ENCODE measurements at regions not wholly inside any gene's neighbourhood (a gene's known extent, or its start where the extent isn't known, plus 50 kb on each side); places are given as distances from the start of the nearest gene placed in this dataset.

DNA sequence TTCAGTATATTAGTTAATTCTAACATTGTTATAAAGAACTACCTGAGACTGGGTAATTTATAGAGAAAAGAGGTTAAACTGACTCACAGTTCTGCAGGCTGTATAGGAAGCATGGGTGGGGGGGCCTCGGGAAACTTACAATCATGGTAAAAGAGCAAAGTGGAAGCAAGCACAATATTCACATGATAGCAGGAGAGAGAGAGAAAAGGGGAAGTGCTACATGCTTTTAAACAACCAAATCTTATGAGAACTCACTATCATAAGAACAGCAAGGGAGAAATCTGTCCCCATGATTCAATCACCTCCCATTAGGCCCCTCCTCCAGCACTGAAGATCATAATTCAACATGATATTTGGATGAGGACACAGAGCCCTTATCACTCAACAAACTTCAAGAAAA, 324.9 kb downstream of the ZNF608 start:
- no peak for DNase-seq (ENCODE audit: low read depth)

DNA sequence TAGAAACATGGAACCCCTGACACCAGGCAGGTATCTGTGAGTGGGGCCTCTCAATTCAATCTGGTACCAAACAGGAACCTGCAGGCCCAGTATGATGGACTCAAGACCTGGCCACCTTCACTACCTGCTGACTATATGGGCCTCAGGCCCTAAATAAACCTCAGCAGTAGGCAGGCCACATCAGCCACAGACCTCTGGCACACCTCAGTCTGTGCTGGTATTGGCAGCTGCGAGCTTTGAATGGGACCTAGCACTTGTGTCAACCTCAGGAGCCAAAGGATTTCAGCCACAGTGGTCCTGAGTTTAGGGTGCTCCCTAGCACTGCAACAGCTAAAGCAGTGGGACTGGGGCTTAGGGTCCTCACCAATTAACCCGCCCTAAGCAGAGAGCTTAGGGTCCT, 325.5 kb downstream of the ZNF608 start:
- DNase-seq (ENCODE audit: low read depth), result no peak

DNA sequence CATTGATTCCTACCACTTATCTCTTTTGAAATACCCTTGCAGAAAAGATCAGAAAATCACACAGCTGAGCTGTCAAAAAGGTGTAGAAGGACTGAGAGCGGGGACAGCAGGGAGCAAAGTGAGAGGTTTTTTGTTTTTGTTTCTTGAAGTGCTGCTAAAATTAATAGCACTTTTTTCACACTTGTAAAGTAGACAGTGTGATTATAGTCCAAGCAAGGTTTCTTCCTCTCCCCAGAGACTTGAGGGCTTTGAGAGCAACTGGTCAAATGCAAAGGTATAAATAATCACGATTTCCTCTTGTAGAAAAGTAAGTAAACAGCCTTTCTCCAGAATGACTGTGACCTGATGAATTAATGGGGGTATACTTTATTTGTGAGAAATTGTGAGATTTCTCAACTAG, 326.9 kb downstream of the ZNF608 start:
- DNase-seq (ENCODE audit: low read depth), result no peak

DNA sequence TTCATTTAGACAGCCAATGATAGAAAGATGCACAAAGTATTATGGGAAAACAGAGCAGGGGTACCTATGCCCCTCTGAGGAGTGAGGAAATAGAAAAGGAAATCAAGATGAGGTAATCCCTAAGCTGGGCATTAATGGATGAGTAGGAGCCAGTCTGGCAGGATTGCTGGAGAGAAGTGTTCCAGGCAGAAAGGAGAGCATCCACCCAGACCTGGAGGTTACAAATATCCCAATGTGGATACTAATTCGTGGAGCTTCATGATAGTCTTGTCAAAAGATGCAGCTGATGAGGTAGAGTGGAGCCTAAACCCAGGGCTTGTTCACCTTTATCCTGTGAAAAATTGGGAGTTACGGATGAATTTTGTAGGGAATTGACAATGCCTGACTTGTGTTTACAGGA, 328.0 kb downstream of the ZNF608 start:
- DNase-seq (ENCODE audit: low read depth), result no peak

DNA sequence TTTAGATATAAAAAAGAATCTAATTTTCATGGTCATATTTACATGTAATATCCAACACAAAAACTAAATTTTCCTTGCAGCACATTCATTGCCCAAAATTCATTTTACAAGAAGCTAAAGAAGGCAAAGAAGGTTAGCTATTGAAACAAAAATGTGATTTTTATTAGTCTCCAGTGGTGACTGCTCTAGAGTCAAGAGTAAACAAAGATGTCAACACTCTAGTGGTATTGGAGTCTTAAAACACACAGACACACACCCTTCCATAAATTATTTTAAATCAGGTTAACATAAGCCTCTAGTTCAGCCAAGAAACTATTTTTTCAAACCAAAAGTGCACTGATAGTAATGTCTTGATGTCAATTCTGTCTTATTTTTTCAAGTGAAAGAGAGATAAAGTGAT, 329.2 kb downstream of the ZNF608 start:
- DNase-seq (ENCODE audit: low read depth), result no peak

DNA sequence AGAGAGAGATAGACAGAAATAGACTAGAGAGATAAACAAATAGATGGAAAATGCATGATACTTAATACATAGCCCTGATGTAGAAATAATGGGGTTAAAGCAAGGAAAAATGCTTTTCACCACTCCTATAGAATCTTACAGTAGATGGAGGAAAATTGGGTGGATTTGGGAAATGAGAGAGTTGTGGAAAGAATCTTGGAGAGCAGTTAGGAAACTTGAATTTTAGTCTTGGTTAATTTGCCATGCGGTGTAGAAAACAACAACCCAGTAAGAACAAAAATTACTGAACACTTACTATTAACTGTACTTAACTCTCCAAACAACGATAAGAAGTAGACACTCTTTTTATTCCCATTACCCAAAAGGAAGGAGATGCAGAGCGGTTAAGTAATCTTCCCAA, 329.8 kb downstream of the ZNF608 start:
- DNase-seq (ENCODE audit: low read depth), result no peak

DNA sequence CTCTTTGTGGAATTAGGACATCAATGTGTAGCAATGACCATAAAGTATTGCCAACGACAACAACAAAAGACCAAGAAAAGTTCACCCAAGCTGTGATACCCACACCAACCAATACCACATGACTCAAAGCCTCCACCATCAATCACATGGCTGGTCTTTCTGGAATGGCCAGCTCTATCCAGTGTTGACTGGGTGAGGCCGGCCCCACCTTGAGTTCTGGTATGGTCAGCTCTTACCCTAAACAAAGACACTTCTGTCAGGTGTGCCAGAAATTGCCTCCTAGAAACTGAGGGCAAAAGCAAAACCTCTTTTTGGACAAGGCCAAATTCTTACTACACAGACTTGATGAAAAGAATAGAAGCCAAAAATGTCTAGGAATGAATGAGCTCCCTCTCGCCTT, 331.5 kb downstream of the ZNF608 start:
- DNase-seq (ENCODE audit: low read depth), result no peak

DNA sequence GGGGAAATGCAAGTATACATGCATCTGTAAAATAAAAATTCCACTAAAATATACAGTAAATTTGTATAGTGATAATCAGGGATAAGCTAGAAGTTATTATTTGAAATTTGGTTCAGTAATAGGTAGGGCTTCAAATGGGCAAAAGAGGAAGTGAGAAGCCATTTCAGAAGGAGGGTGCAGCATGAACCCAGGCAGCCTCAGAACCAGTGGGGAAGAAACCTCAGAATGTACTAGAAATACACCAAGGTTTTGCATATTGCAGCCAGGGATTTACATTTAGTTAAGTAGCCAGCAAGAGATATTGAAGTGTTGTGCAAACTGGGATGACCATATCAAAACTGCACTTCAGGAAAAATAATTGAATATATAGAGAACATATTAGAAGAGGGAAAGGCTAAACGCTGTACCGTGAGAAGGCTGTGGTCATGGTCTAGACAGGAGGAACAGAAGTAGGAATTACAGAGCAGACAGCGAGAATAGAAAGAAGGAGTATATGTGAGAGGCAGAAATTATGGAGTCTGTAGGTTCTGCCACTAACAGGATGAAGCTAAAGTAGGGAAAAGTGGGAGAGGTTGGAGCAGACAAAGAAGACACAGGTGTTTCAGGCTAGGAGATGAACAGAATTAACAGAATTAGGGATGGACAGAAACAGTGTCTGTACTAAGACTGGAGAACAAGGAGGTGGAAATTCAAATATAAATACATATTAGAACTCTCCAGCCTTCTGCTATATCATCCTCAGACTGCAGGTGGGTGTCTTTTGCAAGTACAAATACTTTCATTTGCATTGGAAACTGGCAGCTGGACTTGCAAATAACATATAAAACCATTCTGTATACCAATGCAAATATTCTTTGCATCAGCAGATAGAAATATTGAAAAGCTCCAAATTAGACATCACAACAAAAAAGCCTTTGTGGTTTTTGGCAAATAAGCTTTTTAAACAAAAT, 335.6 kb downstream of the ZNF608 start:
- DNase-seq (ENCODE audit: low read depth), result no peak

DNA sequence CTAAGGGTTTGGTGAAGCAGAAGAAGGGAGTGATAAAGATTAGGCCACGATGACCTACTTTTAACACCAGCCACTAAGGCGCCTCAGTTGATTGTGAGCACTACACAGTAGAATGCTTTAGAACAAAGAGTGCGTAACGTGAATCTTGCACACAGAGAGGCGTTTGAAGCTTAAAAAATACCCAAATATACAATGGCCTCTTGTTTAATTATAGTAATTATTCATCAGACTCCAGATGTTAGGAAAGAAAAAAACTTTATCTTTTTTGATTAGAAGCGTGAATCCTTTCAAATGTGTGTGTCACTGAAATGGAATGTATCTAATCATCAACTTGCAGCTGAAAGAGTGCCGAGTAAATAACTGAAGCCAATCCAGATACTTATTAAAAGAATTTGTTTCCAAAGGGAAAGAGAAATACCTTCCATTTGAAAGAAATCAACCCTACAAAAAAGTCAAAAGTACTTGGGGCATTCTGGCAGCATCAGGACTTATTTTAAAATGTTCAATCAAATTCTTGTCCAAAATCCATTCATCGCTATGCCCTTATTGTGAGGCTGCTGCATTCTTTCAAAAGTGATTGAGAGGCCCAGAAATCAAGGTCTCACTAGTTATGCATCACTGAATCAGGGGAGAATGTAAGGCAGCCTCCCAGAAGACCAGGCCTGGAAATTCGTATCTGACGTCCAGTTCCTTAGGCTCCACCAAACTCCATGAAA, 337.5 kb downstream of the ZNF608 start:
- DNase-seq (ENCODE audit: low read depth), result peak; percentile 60

DNA sequence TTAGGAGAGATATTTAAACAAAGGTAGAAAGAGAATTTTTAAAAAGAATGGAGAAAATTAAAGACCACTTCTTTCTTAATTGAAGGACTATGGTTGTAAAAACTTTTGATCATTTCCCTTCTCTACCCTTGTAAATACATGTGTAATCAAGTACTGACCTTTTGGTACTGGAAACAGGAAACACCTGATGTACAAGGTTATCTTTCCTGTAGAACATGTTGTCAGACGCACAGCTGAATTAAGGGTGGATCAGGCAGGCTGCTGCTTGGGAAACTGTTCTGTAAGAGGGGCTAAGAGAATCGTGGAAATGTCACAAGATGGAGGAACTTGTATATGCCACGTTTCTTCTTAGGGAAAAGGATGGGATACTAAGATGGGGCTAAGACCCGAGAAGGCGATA, 341.6 kb downstream of the ZNF608 start:
- no peak for DNase-seq (ENCODE audit: low read depth)

DNA sequence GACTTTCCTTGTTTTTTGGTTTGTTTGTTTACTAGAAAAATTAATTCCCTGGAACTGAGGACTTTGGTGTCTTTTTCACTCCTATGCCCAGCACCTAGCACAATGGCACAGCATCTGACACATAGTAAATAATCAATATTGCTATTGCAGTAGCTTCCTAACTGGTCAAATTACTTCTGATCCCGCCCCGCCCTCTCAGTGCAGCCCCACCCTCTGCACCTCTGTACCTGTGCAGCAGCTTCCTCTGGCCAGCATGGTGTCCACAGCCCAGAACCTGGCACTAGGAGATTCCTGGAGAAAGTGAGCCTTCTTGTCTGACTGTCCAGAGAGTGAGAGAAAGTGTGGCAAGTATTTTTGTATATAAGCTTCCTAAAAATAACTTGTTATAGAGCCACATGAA, 343.2 kb downstream of the ZNF608 start:
- DNase-seq (ENCODE audit: low read depth), result no peak

DNA sequence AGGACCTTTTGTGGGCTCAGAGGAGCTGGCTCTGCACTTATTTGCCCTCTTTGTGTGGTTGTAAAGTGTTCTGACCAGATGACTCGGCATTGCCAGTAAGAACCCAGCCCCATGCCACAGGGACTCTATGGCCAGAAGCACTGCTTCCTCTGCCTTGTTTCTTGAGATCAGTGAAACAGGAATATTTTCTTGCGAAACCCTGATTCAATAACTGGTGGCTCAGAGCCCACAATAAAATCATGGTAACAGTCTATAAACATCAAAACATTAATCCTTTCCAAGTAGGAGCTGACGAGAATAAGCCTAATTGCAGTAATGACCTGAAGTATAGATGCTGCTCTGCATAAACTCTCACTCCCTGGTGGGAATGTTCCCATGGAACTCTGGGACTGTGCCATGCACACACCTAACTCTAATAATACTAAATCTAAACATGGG, 344.3 kb downstream of the ZNF608 start:
- no peak for DNase-seq (ENCODE audit: low read depth)

DNA sequence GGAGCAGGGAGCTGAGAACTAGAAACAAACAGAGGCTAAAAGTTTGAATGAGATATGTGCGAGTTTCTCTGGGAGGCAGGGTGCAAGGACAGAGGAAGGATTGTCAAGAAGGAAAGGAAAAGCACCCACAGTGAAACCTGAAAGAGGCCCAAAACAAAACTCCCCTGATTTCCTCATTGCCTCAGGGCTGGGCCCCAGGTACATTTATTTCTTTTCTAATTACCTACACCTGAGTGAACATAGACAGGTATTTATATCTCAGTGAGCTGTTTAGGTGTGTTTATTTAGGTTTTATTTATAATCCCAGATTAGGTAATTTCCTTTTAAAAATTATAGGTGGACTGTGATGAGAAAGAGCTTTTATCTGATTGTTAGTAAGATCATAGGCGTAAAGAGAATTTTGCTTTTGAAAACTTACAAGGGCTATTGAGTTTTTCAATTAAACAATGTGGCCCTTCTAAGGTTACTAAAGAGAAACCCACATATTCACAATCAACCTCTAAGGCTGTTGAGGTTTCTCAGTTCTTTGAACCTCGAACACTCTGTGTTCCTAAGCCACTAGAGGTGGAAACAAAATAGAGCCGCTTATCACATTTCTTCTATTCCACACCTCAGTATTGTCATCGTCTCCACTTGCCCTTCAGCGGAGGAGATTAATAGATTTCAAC, 344.8 kb downstream of the ZNF608 start:
- no peak for DNase-seq (ENCODE audit: low read depth)

DNA sequence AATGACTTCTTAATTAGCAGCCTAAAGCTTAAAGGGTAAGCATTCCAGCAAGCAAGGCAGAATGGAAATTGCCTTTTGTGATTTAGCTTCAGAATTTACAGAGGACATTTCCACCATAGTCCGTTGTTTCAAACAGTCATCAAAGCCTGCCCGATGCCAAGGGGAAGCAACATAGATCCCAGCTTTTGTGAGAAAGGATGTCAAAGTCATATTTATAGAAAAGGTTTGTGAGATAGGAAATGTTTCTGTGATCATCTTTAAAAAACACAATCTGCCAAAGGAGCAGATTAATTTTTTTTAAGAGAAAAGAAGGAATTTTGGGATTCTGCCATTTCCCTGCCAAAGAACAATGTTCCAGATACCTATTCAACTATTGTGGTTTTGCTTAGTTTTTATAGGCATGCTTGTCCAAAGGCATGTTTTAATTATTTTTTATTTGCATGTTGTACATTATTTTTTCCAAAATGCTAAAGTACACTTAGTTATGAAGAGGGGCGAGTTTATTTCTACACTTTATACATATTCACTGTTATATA, 346.9 kb downstream of the ZNF608 start:
- DNase-seq (ENCODE audit: low read depth), result no peak

DNA sequence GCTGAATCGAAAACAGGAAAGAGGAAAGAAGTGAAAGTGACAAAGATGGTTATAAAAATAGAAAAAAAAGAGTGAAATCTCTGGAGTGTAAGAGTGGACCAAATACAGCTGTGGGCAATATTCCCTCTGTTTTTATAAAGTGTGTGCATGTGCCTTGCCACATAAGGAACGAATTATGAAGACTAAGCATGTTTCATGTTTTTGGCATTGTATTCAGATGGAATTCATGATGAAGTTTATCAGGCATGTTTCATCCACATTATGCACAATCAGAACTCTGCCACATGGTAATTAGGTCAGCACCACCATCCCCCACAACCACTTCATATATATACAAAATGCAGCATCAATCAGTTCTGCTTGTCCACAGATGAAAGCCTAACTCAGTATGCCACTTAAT, 348.0 kb downstream of the ZNF608 start:
- DNase-seq (ENCODE audit: low read depth), result peak; percentile 32

DNA sequence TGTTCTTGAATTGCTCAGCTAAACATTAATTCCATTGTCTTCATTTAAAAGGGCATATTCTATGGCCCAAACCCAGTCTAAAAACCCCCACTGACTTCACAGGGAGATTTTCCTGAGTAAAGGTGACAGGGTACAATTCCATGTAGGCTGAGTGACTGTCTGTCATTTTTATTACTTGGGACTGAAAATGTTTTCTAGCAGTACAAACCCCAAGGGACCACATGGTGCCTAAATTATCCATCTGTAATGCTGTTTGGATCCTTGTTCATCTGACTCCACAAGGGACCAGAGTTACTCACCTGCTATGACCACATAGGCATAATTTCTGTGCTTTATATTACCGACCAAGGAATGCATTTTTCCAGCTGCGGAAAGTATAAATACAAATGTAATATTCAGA, 349.1 kb downstream of the ZNF608 start:
- DNase-seq (ENCODE audit: low read depth), result no peak

DNA sequence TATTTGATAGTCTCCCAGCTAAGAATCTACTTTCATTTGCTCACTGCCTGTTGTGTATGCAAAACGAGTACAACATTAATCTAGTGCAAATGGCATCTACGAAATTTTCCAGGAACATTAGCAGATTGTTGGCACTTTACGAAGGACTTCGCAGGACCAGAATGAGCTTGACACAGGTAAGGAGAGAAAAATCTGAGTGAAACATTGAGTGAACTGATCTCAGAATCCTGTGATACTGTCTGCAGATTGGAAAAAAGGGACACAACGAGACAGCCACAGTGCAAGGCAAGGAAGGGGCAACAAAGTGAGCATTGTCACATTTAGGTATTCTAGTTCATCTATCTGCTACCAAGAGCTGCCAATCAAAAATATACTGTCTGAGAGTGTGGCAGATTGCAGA, 350.5 kb downstream of the ZNF608 start:
- no peak for DNase-seq (ENCODE audit: low read depth)

DNA sequence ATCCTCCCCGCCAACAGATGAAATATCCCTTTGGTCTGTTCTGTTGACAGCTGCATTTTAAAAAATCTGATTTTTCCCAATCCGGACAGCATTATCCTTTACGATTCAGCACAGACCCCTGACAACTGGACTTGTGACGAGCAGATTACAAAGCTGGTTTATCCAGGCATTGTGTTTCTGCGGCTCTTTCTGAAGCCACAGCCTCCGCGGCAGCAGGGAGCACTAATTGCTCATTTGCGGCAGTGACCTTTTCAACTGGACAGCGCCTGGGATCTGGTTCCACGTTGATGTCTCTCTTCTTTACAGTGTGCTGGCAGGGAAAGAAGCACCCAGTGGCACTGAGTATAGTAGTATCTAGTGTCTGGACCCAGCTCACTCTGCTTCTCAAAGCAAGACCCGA, 351.2 kb downstream of the ZNF608 start:
- peak; percentile 54 for DNase-seq (ENCODE audit: low read depth)

DNA sequence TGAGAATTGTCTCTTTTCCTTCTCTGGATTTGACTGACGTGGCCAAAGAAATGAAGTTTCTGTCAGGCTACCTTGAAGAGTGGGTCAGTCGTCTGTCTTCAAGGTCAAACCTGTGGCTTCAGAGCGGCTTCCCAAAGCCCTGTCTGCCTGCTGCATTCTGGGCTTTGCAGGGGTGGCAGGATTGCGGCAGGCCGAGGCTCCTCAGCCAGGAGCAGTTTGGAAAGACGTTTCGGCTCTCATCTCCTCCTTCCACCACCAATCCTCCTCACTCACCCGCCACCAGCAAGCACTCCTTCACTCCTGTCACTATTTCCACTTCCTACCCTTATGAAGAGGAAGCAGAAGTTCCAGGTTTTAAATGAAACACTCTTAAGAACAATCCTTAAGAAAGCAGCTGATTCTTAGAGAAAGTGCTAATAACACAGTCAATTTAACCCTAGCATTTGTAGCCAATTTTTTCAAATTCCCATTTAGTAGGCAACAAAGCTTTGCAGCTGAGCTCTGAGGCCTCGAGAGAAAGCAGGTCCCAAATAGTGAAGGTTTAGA, 351.7 kb downstream of the ZNF608 start:
- DNase-seq (ENCODE audit: low read depth), result no peak

DNA sequence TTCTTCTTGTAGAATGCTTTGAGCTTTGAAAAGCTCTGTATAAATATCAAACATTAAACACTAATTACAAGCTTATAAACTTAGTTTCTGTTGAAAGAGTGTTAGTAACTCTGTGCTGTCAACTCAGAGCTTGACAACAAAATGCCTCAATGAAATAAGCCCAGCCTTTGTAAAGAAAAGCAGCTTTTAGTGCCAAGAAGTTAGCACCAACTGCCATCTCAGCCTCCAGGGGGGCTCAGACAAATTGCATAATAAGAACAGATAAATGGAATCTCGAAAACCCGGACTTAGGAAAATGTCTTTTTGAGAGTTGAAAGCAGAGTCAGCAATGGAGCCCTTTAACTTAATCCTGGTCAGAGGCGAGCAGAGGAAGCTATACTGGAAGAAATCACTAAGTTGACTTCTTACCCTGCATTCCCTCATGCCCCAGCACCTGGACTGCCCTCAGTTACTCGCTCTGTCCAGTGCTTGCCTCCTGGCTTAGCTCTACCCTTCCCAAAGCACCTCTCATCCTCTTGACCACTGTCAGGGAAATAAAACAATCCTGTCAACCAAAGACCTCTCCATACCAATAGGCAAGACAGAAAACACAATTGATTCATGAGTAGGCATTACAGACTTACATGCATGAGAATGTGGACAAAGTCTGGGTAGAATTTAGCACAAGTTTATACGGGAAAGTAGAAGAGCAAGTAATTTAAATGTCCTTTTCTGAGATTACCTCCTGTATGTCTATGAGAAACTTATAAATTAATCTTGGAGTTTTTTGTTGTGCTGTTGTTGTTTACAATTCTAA, 352.7 kb downstream of the ZNF608 start:
- DNase-seq (ENCODE audit: low read depth), result no peak

DNA sequence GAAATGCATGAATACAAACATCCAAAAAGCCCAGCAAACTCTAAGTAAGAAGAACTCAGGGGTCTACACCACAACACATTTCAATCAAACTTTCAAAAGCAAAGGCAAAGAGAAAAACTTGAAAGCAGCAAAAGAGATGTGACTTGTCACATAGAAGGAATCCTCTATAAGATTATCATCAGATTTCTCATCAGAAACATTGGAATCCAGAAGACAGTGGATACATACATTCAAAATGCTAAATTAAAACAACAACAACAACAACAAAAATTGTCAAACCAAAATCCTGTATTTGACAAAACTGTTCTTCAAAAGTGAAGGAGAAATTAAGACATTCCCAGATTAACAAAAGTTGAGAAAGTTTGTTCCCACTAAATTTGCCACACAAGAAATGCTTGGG, 362.7 kb downstream of the ZNF608 start:
- DNase-seq (ENCODE audit: low read depth), result no peak
